Skeletal muscle satellite cell (primary cell): ENCODE measurements at regions not wholly inside any gene's neighbourhood (a gene's known extent, or its start where the extent isn't known, plus 50 kb on each side); places are given as distances from the start of the nearest gene placed in this dataset.

Experiments used
- H3K27me3 ChIP-seq: 2 replicates; pipeline ENCODE4 v1.7.0; 2013; ENCODE audit warnings: low read length; ENCODE audit not compliant: control insufficient read depth, insufficient read depth
- H3K36me3 ChIP-seq: 2 replicates; pipeline ENCODE4 v1.7.0; 2013; ENCODE audit warnings: mild to moderate bottlenecking, control low read depth, low read length; ENCODE audit not compliant: insufficient read depth
- H3K4me1 ChIP-seq: 2 replicates; pipeline ENCODE4 v1.7.0; 2013; ENCODE audit warnings: low read length; ENCODE audit not compliant: control insufficient read depth, insufficient read depth
- H3K4me2 ChIP-seq: 2 replicates; pipeline ENCODE4 v1.7.0; 2013; ENCODE audit warnings: mild to moderate bottlenecking, low read length
- H3K4me3 ChIP-seq: 2 replicates; pipeline ENCODE4 v1.7.0; 2013; ENCODE audit warnings: low read length
- H3K9ac ChIP-seq: 2 replicates; pipeline ENCODE4 v1.7.0; 2013; ENCODE audit warnings: mild to moderate bottlenecking, low read depth, low read length, moderate library complexity
- H3K9me3 ChIP-seq: replicated peaks from 2 replicates; pipeline ENCODE4 v1.7.0; 2013; ENCODE audit warnings: mild to moderate bottlenecking, control low read depth, low read length

GRCh38 chr10:3485057-3485686 is 299.8 kb downstream of the KLF6 start:
- peaks cover 11% of the 10 kb centered on the region for H3K4me1 ChIP-seq
- no peaks in the 10 kb centered on the region for H3K9me3 ChIP-seq
- peaks cover 7% of the 10 kb centered on the region for H3K27me3 ChIP-seq
- no peak overlapping the region for H3K4me3 ChIP-seq
- no peaks in the 10 kb centered on the region for H3K36me3 ChIP-seq
- H3K4me2 ChIP-seq: no peak overlapping the region
- no peak overlapping the region for H3K9ac ChIP-seq

- H3K9ac ChIP-seq: no peak overlapping the region
- no peak overlapping the region for H3K4me3 ChIP-seq
- H3K36me3 ChIP-seq: no peaks in the 10 kb centered on the region
- no peaks in the 10 kb centered on the region for H3K9me3 ChIP-seq
- peaks cover 7% of the 10 kb centered on the region for H3K27me3 ChIP-seq
- H3K4me2 ChIP-seq: no peak overlapping the region
- peaks cover 11% of the 10 kb centered on the region for H3K4me1 ChIP-seq
Measured at GRCh38 chr10:3484306-3485056, 300.5 kb downstream of the KLF6 start.

- no peaks in the 10 kb centered on the region for H3K9me3 ChIP-seq
- no peak overlapping the region for H3K9ac ChIP-seq
- H3K4me1 ChIP-seq: peaks cover 11% of the 10 kb centered on the region
- H3K4me3 ChIP-seq: peak overlapping the region; percentile 46
- peaks cover 7% of the 10 kb centered on the region for H3K27me3 ChIP-seq
- H3K36me3 ChIP-seq: no peaks in the 10 kb centered on the region
- peak overlapping the region; percentile 77 for H3K4me2 ChIP-seq
Measured at GRCh38 chr10:3482200-3482993, 302.6 kb downstream of the KLF6 start.

GRCh38 chr10:3481496-3481895 is 303.5 kb downstream of the KLF6 start:
- Histone ChIP-seq H3K36me3 (no peaks in the 10 kb centered on the region), H3K4me2 (no peak overlapping the region)

GRCh38 chr10:3480990-3481315 is 304.1 kb downstream of the KLF6 start:
- Histone ChIP-seq H3K4me1 (peaks cover 11% of the 10 kb centered on the region), H3K36me3 (no peaks in the 10 kb centered on the region), H3K9me3 (no peaks in the 10 kb centered on the region), H3K27me3 (peaks cover 4% of the 10 kb centered on the region), H3K9ac (no peak overlapping the region), H3K4me2 (no peak overlapping the region), H3K4me3 (no peak overlapping the region)

More at GRCh38 chr10:3481496-3481895, 303.5 kb downstream of the KLF6 start:
- Histone ChIP-seq H3K4me3 (no peak overlapping the region), H3K4me1 (peaks cover 11% of the 10 kb centered on the region), H3K9ac (no peak overlapping the region), H3K9me3 (no peaks in the 10 kb centered on the region), H3K27me3 (peaks cover 6% of the 10 kb centered on the region)

- H3K9ac ChIP-seq: no peak overlapping the region
- no peaks in the 10 kb centered on the region for H3K9me3 ChIP-seq
- H3K4me2 ChIP-seq: no peak overlapping the region
Measured at GRCh38 chr10:3480281-3480989, 304.6 kb downstream of the KLF6 start.

GRCh38 chr10:3478632-3479240 is 306.2 kb upstream of the PITRM1 start:
- Histone ChIP-seq H3K27me3 (no peaks in the 10 kb centered on the region), H3K4me3 (no peak overlapping the region), H3K4me1 (peaks cover 11% of the 10 kb centered on the region), H3K9ac (no peak overlapping the region), H3K4me2 (no peak overlapping the region), H3K9me3 (no peaks in the 10 kb centered on the region), H3K36me3 (no peaks in the 10 kb centered on the region)

More at GRCh38 chr10:3480281-3480989, 304.6 kb downstream of the KLF6 start:
- H3K4me1 ChIP-seq: peaks cover 11% of the 10 kb centered on the region
- H3K4me3 ChIP-seq: no peak overlapping the region
- peaks cover 4% of the 10 kb centered on the region for H3K27me3 ChIP-seq
- no peaks in the 10 kb centered on the region for H3K36me3 ChIP-seq

GRCh38 chr10:3478153-3478552 is 305.6 kb upstream of the PITRM1 start:
- Histone ChIP-seq H3K9me3 (no peaks in the 10 kb centered on the region), H3K36me3 (no peaks in the 10 kb centered on the region), H3K4me3 (no peak overlapping the region), H3K4me2 (no peak overlapping the region), H3K9ac (no peak overlapping the region), H3K27me3 (no peaks in the 10 kb centered on the region), H3K4me1 (peaks cover 11% of the 10 kb centered on the region)

- no peaks in the 10 kb centered on the region for H3K27me3 ChIP-seq
- H3K9me3 ChIP-seq: no peaks in the 10 kb centered on the region
- no peak overlapping the region for H3K4me3 ChIP-seq
Measured at GRCh38 chr10:3477683-3478082, 305.1 kb upstream of the PITRM1 start.

GRCh38 chr10:3476640-3477448 is 304.3 kb upstream of the PITRM1 start:
- Histone ChIP-seq H3K4me1 (peaks cover 12% of the 10 kb centered on the region), H3K36me3 (no peaks in the 10 kb centered on the region), H3K9me3 (no peaks in the 10 kb centered on the region), H3K9ac (no peak overlapping the region), H3K4me3 (no peak overlapping the region), H3K27me3 (no peaks in the 10 kb centered on the region), H3K4me2 (no peak overlapping the region)

More at GRCh38 chr10:3477683-3478082, 305.1 kb upstream of the PITRM1 start:
- no peak overlapping the region for H3K4me2 ChIP-seq
- H3K9ac ChIP-seq: no peak overlapping the region
- H3K36me3 ChIP-seq: no peaks in the 10 kb centered on the region
- peaks cover 12% of the 10 kb centered on the region for H3K4me1 ChIP-seq
